HG03439 (cell line): ENCODE measurements at regions not wholly inside any gene's neighbourhood (a gene's known extent, or its start where the extent isn't known, plus 50 kb on each side); places are given as distances from the start of the nearest gene placed in this dataset.
"Not testable (repeated sequence)": the region's sequence is repeated elsewhere in the genome, so short reads cannot be mapped to it uniquely, and the experiment has no call there.

Source experiments
- ATAC-seq: cut with Tn5 transposase; IDR thresholded peaks from one replicate; pipeline ENCODE4 v1.9.1; 2021; ENCODE audit warnings: mild to moderate bottlenecking, moderate library complexity; ENCODE audit not compliant: unreplicated experiment

GRCh38 chr7:49580000-49580399 lies 193.4 kb upstream of the VWC2 start:
- no peak for ATAC-seq

DNA sequence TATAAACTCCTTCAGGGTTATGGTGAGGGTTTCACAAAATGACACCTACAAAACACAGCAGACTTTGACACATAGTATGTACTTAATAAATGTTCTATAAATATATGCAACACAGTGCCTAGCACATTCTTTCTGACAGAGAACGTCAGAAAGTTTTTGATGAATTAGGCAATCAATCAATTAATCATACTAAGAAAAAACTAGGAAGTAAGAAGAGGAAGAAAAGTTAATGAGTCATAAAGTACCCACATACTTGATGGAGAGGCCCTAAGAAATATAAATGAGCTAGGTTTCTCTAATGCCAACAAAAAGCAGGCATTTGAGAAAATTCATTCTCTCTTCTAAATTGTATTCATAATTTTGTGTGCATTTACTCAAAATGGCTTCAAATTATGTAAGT lies 192.7 kb upstream of the VWC2 start:
- no peak for ATAC-seq

DNA sequence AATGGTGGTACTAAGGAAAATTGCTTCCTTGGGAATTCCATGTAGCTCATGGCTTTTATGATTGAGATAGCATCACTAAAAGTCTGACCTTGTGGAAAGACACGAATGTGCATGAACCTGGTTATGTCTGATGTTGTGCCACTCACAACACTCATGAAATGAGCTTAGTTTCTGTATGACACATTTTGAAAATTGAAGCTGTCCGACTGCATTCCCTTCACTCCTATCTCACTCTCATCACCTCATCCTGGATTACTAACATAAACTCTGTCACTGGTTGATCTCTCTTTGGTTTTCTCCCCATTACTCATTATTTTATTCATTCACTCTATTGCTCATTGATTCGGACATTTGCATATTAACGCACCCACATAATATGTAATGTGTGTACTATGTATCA lies 190.0 kb upstream of the VWC2 start:
- ATAC-seq: no peak

DNA sequence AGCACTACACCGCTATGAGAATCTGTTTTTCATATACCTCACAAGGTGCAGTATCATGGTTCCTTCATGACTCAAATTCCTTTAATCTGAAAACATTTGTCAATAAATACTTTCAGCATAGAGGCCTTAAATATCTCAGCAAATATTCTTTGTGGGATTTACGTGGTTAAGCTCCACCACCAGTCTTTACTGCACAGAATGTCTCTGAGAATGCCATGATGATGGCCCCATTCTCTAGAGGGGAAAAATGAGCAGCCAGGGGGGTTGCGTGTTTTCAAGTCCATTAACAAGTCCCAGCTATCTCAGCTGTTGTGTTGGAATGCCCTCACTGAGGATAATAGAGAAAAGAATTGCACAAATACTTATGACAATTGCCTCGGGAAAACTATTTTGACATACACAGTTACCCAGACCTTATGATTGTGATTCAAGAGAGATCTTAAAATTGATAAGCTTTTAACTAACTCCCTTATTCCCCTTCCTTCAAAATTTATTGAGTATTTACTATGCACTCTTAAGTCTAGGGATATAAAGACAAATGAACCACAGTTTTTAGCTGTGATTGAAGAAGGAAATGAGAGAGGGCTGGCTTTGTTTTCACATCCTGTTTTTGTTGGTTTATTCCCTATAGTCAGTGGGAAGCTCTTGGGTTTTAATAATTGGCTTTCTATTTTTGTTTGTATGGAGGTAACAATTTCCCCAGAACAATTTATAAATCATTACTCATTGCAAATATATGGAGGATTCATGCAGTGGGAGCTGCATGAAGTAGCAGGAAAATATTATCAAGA lies 176.5 kb upstream of the VWC2 start:
- no peak for ATAC-seq

DNA sequence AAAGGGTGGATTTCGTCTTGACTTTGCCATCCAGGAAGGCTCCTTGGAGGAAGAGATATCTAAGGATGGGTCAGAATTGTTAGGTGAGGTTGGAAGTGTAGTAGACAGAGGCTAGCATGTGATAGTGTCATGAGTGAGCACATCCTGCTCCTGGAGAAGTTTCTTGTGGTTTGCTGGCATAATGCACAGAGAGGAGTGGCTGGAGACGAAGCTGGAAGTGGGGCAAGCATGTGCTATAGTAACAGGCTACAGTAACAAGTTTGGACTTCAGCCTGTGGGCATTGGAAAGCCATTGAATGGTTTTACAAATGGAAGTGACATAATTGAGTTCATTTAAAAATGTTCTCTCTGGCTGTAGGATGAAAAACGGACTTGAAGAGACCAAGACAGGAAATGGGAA lies 175.6 kb upstream of the VWC2 start:
- ATAC-seq: no peak

DNA sequence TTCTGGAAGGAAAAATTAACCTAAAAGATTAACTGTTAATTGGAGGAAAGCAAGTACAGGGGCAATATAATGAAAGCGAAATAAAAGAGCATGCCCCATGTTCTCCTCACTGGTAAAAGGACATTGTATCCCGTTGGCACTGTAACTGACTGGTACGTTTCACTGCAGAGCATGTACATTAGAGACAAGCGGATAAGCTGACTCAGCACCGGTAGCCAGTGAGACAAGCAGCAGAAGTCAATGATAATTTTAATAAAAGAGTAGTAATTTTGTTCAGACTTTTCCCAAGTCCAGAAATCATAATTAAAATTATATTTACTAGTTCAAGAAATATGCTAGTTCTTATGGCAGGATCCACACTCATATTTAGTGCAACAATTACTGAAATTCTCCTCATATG lies 161.5 kb upstream of the VWC2 start:
- no peak for ATAC-seq

GRCh38 chr7:49613759-49614158 lies 159.7 kb upstream of the VWC2 start:
- no peak for ATAC-seq

GRCh38 chr7:49614974-49615373 lies 158.5 kb upstream of the VWC2 start:
- not testable (repeated sequence) for ATAC-seq

DNA sequence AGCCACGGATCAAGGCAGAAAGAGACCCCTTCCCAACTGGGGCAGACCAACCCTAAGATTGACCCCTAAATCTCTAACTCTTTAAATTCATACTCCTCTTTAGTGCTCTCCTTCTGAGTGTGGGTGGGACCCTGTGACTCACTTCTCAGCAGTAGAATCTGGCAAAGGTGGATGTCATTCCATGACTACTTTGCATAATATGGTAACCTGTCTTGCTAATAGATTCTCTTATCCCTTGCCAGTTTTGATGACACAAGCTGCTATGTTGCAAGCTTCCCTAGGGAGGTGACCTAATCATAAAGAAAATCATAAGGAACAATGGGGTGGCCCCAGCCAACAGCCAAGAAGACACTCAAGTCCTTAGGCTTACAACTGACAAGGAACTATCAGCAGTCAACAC lies 155.4 kb upstream of the VWC2 start:
- ATAC-seq: no peak

DNA sequence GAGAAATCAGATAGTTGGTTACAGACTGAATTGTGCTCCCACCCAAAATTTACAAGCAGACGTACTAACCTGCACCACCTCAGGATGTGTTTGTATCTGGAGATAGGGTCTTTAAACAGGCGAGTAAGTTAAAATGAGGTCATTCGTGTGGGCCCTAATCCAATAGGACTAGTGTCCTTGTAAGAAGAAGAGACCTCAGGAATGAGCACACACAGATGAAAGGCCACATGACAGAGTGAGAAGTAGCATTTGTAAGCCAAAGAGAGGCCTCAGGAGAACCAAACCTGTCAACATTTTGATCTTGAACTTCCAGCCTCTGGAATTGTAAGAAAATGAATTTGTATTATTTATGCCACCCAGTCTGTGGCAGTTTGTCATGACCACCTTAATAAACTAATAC lies 149.5 kb upstream of the VWC2 start:
- no peak for ATAC-seq

DNA sequence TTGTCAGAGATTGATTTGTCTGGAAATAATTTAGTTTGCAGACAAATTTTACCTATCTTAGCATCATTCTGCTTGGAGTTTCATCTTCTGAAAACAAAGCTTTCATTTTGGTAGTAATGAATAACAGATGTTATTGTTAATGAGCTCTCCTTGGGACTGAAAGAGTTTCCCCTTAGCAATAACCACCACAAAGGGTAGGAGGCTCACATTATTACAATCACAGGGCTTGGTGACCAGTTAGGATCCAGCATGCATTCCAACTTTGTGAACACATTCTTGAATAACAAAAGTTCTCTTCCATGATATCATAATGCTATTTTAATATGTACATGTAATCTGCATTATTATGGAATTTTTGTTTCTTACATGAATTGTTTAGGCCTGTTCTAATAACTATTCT lies 148.8 kb upstream of the VWC2 start:
- ATAC-seq: no peak

- no peak for ATAC-seq
Observed at GRCh38 chr7:49630513-49630912, 142.9 kb upstream of the VWC2 start.

- ATAC-seq: no peak
Observed at GRCh38 chr7:49631071-49631815, 142.2 kb upstream of the VWC2 start.

DNA sequence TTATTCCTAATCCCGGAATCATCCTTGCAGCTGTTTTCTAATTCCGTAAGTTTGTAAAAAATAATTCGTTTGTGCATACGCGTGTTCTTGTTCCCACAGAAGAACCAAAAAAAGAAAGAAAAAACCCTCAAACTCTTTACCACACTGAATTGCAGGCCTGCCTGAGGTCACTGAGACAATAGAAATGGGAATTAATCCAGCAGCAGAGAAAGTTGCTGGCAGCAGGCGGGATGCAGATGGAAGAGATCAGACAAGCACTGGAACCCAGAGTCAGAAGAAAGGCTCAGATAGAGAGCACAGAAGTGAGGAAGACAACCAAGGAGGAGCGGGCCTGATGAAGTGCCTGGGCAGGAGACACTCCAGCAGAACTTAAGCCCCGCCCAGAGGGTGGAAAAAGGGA lies 141.5 kb upstream of the VWC2 start:
- ATAC-seq: no peak

DNA sequence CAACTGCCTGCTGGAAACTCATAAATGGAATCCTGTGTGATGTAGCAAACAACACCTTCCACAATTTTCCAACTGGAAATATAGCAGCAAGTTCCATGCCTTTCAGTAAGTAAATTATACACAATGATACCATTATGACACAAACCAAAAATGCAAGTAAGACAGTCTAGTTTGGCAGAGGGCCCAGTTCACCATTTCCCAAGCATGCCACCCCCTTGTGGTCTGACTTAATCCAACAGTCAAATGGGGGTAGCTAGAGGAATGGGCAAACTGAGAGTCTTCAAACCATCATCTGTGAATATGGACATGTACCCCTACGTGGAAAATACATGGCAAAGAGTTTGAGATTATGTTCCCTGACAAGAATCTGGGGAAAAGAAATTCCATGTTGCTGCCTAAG lies 137.6 kb upstream of the VWC2 start:
- no peak for ATAC-seq

- ATAC-seq: no peak
Observed at GRCh38 chr7:49636400-49636799, 137.0 kb upstream of the VWC2 start.

- ATAC-seq: no peak
Observed at GRCh38 chr7:49638166-49638565, 135.3 kb upstream of the VWC2 start.

DNA sequence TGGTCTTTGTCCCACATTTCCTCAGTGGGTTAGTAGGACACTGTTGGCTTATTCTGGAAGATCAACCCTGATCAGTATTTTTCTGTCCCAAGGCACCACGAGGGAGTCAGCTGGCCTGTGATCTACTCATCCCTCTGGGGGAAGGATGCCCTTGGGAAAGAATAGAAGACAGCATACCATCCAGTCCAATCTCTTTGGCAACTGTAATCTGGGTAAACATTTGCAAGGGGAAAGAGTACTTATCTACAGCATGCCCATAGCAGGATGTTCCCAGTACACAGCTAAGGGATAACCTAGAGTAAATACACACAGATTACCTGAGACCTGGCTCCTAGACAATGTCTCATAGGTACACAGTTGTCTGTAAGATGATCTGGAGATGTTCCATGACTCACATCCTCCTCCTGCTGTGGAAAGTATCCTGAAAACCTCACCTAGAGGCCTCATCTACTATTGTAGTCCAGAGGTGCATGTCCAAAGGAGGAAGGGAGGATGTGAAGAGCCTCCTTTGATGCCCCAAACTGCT lies 134.3 kb upstream of the VWC2 start:
- no peak for ATAC-seq

DNA sequence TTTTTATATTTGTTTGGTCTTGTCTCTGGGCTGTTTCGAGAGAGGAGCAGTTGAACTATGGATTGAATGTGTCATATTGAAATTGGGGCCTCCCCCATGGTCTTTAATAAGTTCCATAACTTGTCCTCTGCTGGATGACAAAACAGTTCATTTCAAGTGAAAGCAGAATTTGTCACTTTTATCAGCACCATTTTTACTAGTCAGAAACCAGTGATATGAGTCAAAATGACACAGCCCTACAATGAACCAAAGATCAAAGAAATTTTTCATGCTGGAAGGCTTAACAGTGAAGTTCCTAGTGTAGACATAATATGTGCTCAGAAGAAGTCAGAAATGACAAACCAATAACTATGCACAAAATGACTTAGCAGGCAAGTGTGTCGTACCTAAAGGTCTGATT lies 133.6 kb upstream of the VWC2 start:
- ATAC-seq: no peak

GRCh38 chr7:49643321-49643720 lies 130.1 kb upstream of the VWC2 start:
- no peak for ATAC-seq

DNA sequence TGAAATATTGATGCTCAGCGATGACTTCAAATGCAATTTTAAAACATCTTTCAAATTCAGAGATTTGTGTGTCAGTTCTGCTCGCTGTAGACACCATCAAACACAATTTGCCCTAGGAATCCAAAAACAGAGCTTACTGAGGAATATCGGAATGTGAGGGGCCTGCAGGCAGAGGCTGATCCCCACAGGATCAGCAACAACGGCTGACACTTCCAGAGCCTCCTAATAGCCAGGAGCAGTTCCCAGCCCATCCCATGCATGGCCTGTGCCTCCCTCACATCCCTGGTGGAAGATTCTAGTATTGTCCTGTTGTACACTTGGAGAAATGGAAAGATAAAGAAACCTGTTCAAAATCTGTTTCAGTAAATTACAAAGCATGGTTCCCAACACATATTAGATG lies 129.7 kb upstream of the VWC2 start:
- no peak for ATAC-seq
